DMS53 treated with DMSO at 0.1 percent for 48 hours (cell line): ENCODE measurements at regions not wholly inside any gene's neighbourhood (a gene's known extent, or its start where the extent isn't known, plus 50 kb on each side); places are given as distances from the start of the nearest gene placed in this dataset.

Experiments used
- DNase-seq: peaks from one replicate; lab custom pipeline; 2025; ENCODE audit not compliant: unreplicated experiment; lab: John Stamatoyannopoulos, UW

GRCh38 chr2:18639756-18640453, 50.5 kb upstream of the NT5C1B start:
- DNase-seq = no peak
